ENCODE measurements at regions not wholly inside any gene's neighbourhood (a gene's known extent, or its start where the extent isn't known, plus 50 kb on each side); places are given as distances from the start of the nearest gene placed in this dataset.

- no peak for FAIRE-seq
Measured at GRCh38 chr2:144333143-144333555, 186.8 kb downstream of the ZEB2 start.

- FAIRE-seq = no peak
Measured at GRCh38 chr2:144332356-144333142, 187.4 kb downstream of the ZEB2 start.

GRCh38 chr2:144331674-144332355 lies 188.1 kb downstream of the ZEB2 start:
- FAIRE-seq = no peak

- no peak for FAIRE-seq
Measured at GRCh38 chr2:144330951-144331673, 188.8 kb downstream of the ZEB2 start.

GRCh38 chr2:144329472-144329871 lies 190.4 kb downstream of the ZEB2 start:
- FAIRE-seq = no peak

- no peak for FAIRE-seq
Measured at GRCh38 chr2:144328938-144329337, 191.0 kb downstream of the ZEB2 start.

GRCh38 chr2:144326825-144327224 lies 193.1 kb downstream of the ZEB2 start:
- no peak for FAIRE-seq

- FAIRE-seq = no peak
Measured at GRCh38 chr2:144325086-144325485, 194.8 kb downstream of the ZEB2 start.

- no peak for FAIRE-seq
Measured at GRCh38 chr2:144324446-144325045, 195.4 kb downstream of the ZEB2 start.

GRCh38 chr2:144323946-144324345 lies 196.0 kb downstream of the ZEB2 start:
- no peak for FAIRE-seq

- peak; percentile 51 for FAIRE-seq
Measured at GRCh38 chr2:144322379-144322778, 197.5 kb downstream of the ZEB2 start.

GRCh38 chr2:144320491-144320890 lies 199.4 kb downstream of the ZEB2 start:
- no peak for FAIRE-seq

GRCh38 chr2:144317071-144317738 lies 202.7 kb downstream of the ZEB2 start:
- no peak for FAIRE-seq

- FAIRE-seq = no peak
Measured at GRCh38 chr2:144310889-144311608, 208.9 kb downstream of the ZEB2 start.

GRCh38 chr2:144310484-144310883 lies 209.4 kb downstream of the ZEB2 start:
- FAIRE-seq = no peak

- FAIRE-seq = no peak
Measured at GRCh38 chr2:144307711-144308110, 212.2 kb downstream of the ZEB2 start.

- FAIRE-seq = no peak
Measured at GRCh38 chr2:144304202-144304601, 215.7 kb downstream of the ZEB2 start.

- no peak for FAIRE-seq
Measured at GRCh38 chr2:144300632-144301031, 219.3 kb downstream of the ZEB2 start.

GRCh38 chr2:144290276-144290675 lies 229.6 kb downstream of the ZEB2 start:
- no peak for FAIRE-seq

GRCh38 chr2:144288438-144288837 lies 231.5 kb downstream of the ZEB2 start:
- FAIRE-seq = no peak

- no peak for FAIRE-seq
Measured at GRCh38 chr2:144285324-144285723, 234.6 kb downstream of the ZEB2 start.

- FAIRE-seq = no peak
Measured at GRCh38 chr2:144281476-144281875, 238.4 kb downstream of the ZEB2 start.

Measured in TTC549 (cell line).